HG03558 (cell line): ENCODE measurements at regions not wholly inside any gene's neighbourhood (a gene's known extent, or its start where the extent isn't known, plus 50 kb on each side); places are given as distances from the start of the nearest gene placed in this dataset.

Experiments
- ATAC-seq: cut with Tn5 transposase; IDR thresholded peaks from one replicate; pipeline ENCODE4 v1.9.1; 2021; ENCODE audit warnings: moderate number of reproducible peaks; ENCODE audit not compliant: unreplicated experiment; ENCODE audit errors: extremely low read depth

- ATAC-seq: no peak
Measured at GRCh38 chr2:17262854-17263569, 255.2 kb downstream of the RAD51AP2 start.

- no peak for ATAC-seq
Measured at GRCh38 chr2:17259613-17260012, 258.6 kb downstream of the RAD51AP2 start.

- no peak for ATAC-seq
Measured at GRCh38 chr2:17258861-17259260, 259.4 kb downstream of the RAD51AP2 start.

GRCh38 chr2:17257189-17257909 lies 260.9 kb downstream of the RAD51AP2 start:
- ATAC-seq: no peak

GRCh38 chr2:17255071-17255470 lies 263.2 kb downstream of the RAD51AP2 start:
- ATAC-seq: no peak

- no peak for ATAC-seq
Measured at GRCh38 chr2:17254421-17254820, 263.8 kb downstream of the RAD51AP2 start.

- ATAC-seq: no peak
Measured at GRCh38 chr2:17252258-17252657, 266.0 kb downstream of the RAD51AP2 start.

GRCh38 chr2:17251171-17251570 lies 267.1 kb downstream of the RAD51AP2 start:
- no peak for ATAC-seq

GRCh38 chr2:17249249-17249648 lies 269.0 kb downstream of the RAD51AP2 start:
- no peak for ATAC-seq

- ATAC-seq: no peak
Measured at GRCh38 chr2:17245906-17246305, 272.3 kb downstream of the RAD51AP2 start.

- no peak for ATAC-seq
Measured at GRCh38 chr2:17242813-17243485, 275.3 kb downstream of the RAD51AP2 start.

- no peak for ATAC-seq
Measured at GRCh38 chr2:17239550-17239949, 278.7 kb downstream of the RAD51AP2 start.

GRCh38 chr2:17235167-17235566 lies 283.1 kb downstream of the RAD51AP2 start:
- no peak for ATAC-seq

GRCh38 chr2:17232776-17233556 lies 285.3 kb downstream of the RAD51AP2 start:
- ATAC-seq: no peak

- ATAC-seq: no peak
Measured at GRCh38 chr2:17231394-17231965, 286.8 kb downstream of the RAD51AP2 start.

GRCh38 chr2:17229414-17229813 lies 288.8 kb downstream of the RAD51AP2 start:
- ATAC-seq: no peak

GRCh38 chr2:17228461-17228860 lies 289.8 kb downstream of the RAD51AP2 start:
- ATAC-seq: no peak

- ATAC-seq: no peak
Measured at GRCh38 chr2:17227856-17228255, 290.4 kb downstream of the RAD51AP2 start.

- no peak for ATAC-seq
Measured at GRCh38 chr2:17226941-17227490, 291.2 kb downstream of the RAD51AP2 start.

- no peak for ATAC-seq
Measured at GRCh38 chr2:17223211-17223610, 295.0 kb downstream of the RAD51AP2 start.
